ENCODE measurements at regions not wholly inside any gene's neighbourhood (a gene's known extent, or its start where the extent isn't known, plus 50 kb on each side); places are given as distances from the start of the nearest gene placed in this dataset.

- ChIA-PET CTCF (ENCODE audit: partially characterized antibody) (interaction anchor here (0.8 to 2.9 kb wide), 3 partner anchors 24 to 1014 kb away, joined by 3 to 13 read pairs (median 8); no protein-coding TSS in a partner anchor), POLR2A (ENCODE audit: partially characterized antibody) (no interaction called here)
- Histone ChIP-seq H3K27me3 (replicated peaks in 1 of 4; ENCODE audit: control insufficient read depth in 3 of 4, extremely low read depth in 1 of 4, insufficient read depth in 3 of 4, low read length in 3 of 4) (peaks cover 0 to 1% (median 0%) of the 10 kb centered on the region in 4 experiments; a peak in 1 of 7 replicates), H2BK20ac (ENCODE audit: low read length) (no peak overlapping the region), H2BK5ac (ENCODE audit: low read depth, low read length) (no peak overlapping the region), H4K91ac (replicated peaks; ENCODE audit: insufficient read length, low read length) (no peak overlapping the region), H2BK12ac (ENCODE audit: low read depth, low read length) (no peak overlapping the region), H3K14ac (ENCODE audit: insufficient read length) (no peak overlapping the region), H3K79me2 (ENCODE audit: control insufficient read depth in 1 of 2, insufficient read depth in 2 of 2, low read length in 2 of 2) (no peaks in the 10 kb centered on the region), H3K4ac (replicated peaks; ENCODE audit: insufficient read length, low read depth, low read length) (no peak overlapping the region), H3K56ac (replicated peaks; ENCODE audit: insufficient read length, low read depth, low read length) (no peak overlapping the region), H2AK5ac (ENCODE audit: low read depth, low read length) (no peak overlapping the region), H4K20me1 (replicated peaks in 1 of 2; ENCODE audit: control insufficient read depth in 1 of 2, insufficient read depth in 2 of 2, low read length in 2 of 2) (no peaks in the 10 kb centered on the region), H4K8ac (ENCODE audit: extremely low read depth, insufficient read depth, low read length) (no peak overlapping the region), H3K27ac (ENCODE audit: low read depth, low read length) (no peak overlapping the region), H2BK15ac (ENCODE audit: low read length) (no peak overlapping the region), H3K4me1 (replicated peaks in 1 of 4; ENCODE audit: control insufficient read depth in 3 of 4, insufficient read depth in 4 of 4, low read length in 3 of 4) (no peaks in the 10 kb centered on the region), H3K23ac (ENCODE audit: insufficient read length) (no peak overlapping the region), H3K23me2 (ENCODE audit: low read depth, low read length) (no peaks in the 10 kb centered on the region), H4K5ac (ENCODE audit: insufficient read length, low read depth, low read length) (no peak overlapping the region), H3K18ac (ENCODE audit: extremely low read depth, low read length) (no peak overlapping the region), H3K9me3 (ENCODE audit: insufficient read depth in 2 of 2, low read depth in 1 of 2, low read length in 1 of 2) (no peaks in the 10 kb centered on the region), H3K4me2 (ENCODE audit: insufficient read depth in 1 of 2, low read depth in 2 of 2, low read length in 2 of 2) (no peak overlapping the region), H3K4me3 (ENCODE audit: extremely low read depth in 1 of 4, insufficient read depth in 2 of 4, low read depth in 3 of 4, low read length in 4 of 4) (no peak overlapping the region), H2AFZ (ENCODE audit: low read length) (no peak overlapping the region), H2BK120ac (replicated peaks; ENCODE audit: low read depth, low read length) (no peak overlapping the region), H3K79me1 (ENCODE audit: low read depth, low read length) (no peaks in the 10 kb centered on the region), H3K36me3 (ENCODE audit: control insufficient read depth in 2 of 4, insufficient read depth in 4 of 4, low read length in 3 of 4) (no peaks in the 10 kb centered on the region), H3K9ac (replicated peaks in 1 of 4; ENCODE audit: extremely low read depth in 1 of 4, low read depth in 3 of 4, low read length in 3 of 4) (no peak overlapping the region)
- TF ChIP-seq PHF8 (conservative IDR thresholded peaks at IDR 0.05; ENCODE audit: low read depth, low read length) (no peak), TEAD4 (IDR thresholded peaks at IDR 0.05; ENCODE audit: low read depth, low read length) (no peak), JUN (IDR thresholded peaks at IDR 0.05; ENCODE audit: low read depth, low read length) (no peak), SP2 (IDR thresholded peaks at IDR 0.05; ENCODE audit: low read length) (no peak), TBP (IDR thresholded peaks at IDR 0.05; ENCODE audit: low read depth, low read length) (no peak), SIRT6 (IDR thresholded peaks at IDR 0.05; ENCODE audit: low read length) (no peak), BCL11A (IDR thresholded peaks at IDR 0.05; ENCODE audit: low read depth in 2 of 2, low read length in 2 of 2) (no peak), SIX5 (IDR thresholded peaks at IDR 0.05; ENCODE audit: low read depth, low read length) (no peak), BACH1 (IDR thresholded peaks at IDR 0.05; ENCODE audit: low read length) (no peak)
- FAIRE-seq (no peak), DNase-seq (ENCODE audit: low read depth in 1 of 2, low spot score in 2 of 2) (no peak)
- WGBS, 2 experiments (ENCODE audit: extremely low coverage in 1 of 2, insufficient coverage in 1 of 2, insufficient read length in 1 of 2, insufficient replicate concordance in 2 of 2, low coverage in 1 of 2, low lambda C conversion rate in 2 of 2, missing lambda C conversion rate in 1 of 2) = 86% methylated on average over 2 of the region's 2 CpGs; no CpG with 5 or more reads in 1 of the 2 experiments
Measured at GRCh38 chr16:82433042-82433441, 193.7 kb upstream of the CDH13 start.

Data from H1 (cell line).